OCI-LY1 (cell line): ENCODE measurements at regions not wholly inside any gene's neighbourhood (a gene's known extent, or its start where the extent isn't known, plus 50 kb on each side); places are given as distances from the start of the nearest gene placed in this dataset.

Experiments
- CTCF ChIP-seq: fragments of 200-600 bp; sonication (generic), shearing (Covaris generic); IDR thresholded peaks from 2 replicates; pipeline ENCODE4 v1.5.1; 2017; ENCODE audit warnings: mild to moderate bottlenecking, antibody characterized with exemption, low read length, moderate library complexity, mixed read lengths
- EZH2 ChIP-seq: fragments of 200-600 bp; sonication (generic), shearing (Covaris generic); IDR thresholded peaks from 2 replicates; pipeline ENCODE4 v1.8.0; 2017; ENCODE audit warnings: borderline replicate concordance, mixed run types, mild to moderate bottlenecking, antibody characterized with exemption, low read length, moderate library complexity, mixed read lengths

- TF ChIP-seq CTCF (no peak), EZH2 (no peak)
Observed at GRCh38 chr5:2999926-3000325, 248.4 kb upstream of the IRX2 start.
